Body of pancreas (tissue), 4 donors: ENCODE measurements at regions not wholly inside any gene's neighbourhood (a gene's known extent, or its start where the extent isn't known, plus 50 kb on each side); places are given as distances from the start of the nearest gene placed in this dataset.

Experiments used
- ATAC-seq: fragments of 150-250 bp; one replicate; pipeline ENCODE4 v1.9.1; 2016
- DNase-seq, 4 donors: peaks; one replicate each; pipeline ENCODE4 v3.0.0-alpha.2; 2019
- H3K27ac ChIP-seq, 4 donors: fragments of 200-600 bp; sonication (generic); 1 replicate in 3 of 4; 2 replicates in 1 of 4; pipeline versions ENCODE4 v1.5.1 to v1.6.1; 2016 to 2019; ENCODE audit warnings: mild to moderate bottlenecking in 1 of 4, mixed read lengths in 1 of 4, moderate library complexity in 1 of 4
- H3K27me3 ChIP-seq, 2 donors: fragments of 200-600 bp; sonication (generic); one replicate each; pipeline ENCODE4 v1.6.0; 2016; ENCODE audit warnings: mild to moderate bottlenecking in 1 of 2
- H3K36me3 ChIP-seq, 2 donors: fragments of 200-600 bp; sonication (generic); replicated peaks in 1 of 2; 2 replicates each; pipeline ENCODE4 v1.5.1; 2016; ENCODE audit warnings: low read depth in 2 of 2; ENCODE audit not compliant: insufficient read depth in 1 of 2
- H3K4me1 ChIP-seq: fragments of 200-600 bp; sonication (generic); one replicate; pipeline ENCODE4 v1.6.0; 2016
- H3K4me3 ChIP-seq, 2 donors: fragments of 200-600 bp; sonication (generic); 1 replicate in 1 of 2; 2 replicates in 1 of 2; pipeline ENCODE4 v1.5.1; 2016 to 2019
- H3K9me3 ChIP-seq, 3 donors: fragments of 200-600 bp; sonication (generic); 1 replicate in 2 of 3; 2 replicates in 1 of 3; pipeline ENCODE4 v1.5.1; 2016
- CTCF ChIP-seq, 7 experiments: fragments of 450-650 bp in 4 of 7; fragments of 200-600 bp in 3 of 7; sonication (generic) in 3 of 7; IDR thresholded peaks; one replicate each; pipeline ENCODE4 v1.5.1; 2016 to 2019; ENCODE audit warnings: antibody characterized with exemption in 7 of 7
- POLR2A ChIP-seq, 3 donors: fragments of 450-650 bp; IDR thresholded peaks; one replicate each; pipeline ENCODE4 v1.6.1; 2016; ENCODE audit warnings: antibody characterized with exemption in 3 of 3, mild to moderate bottlenecking in 2 of 3
- WGBS, 2 donors: methylation state at CpG; one replicate each; pipeline ENCODE4 v1.1.5; 2017; 5-methylcytosine and 5-hydroxymethylcytosine counted together
- intact Hi-C: fragments of 100-400 bp; cut with DNase I; formaldehyde crosslinking; loops from one replicate; pipeline ENCODE4 v1.15.1; 2023

GRCh38 chr6:8820313-8820712 is 385.0 kb upstream of the SLC35B3 start:
- no peak for TF ChIP-seq CTCF (IDR thresholded peaks at IDR 0.05)
- no peak for TF ChIP-seq POLR2A (IDR thresholded peaks at IDR 0.05)
- no peaks in the 10 kb centered on the region for H3K4me1 ChIP-seq
- ATAC-seq (no peak), DNase-seq (no peak)
- no peaks in the 10 kb centered on the region for H3K36me3 ChIP-seq
- intact Hi-C loops, result no loop called here
- H3K27me3 ChIP-seq, result no peaks in the 10 kb centered on the region
- H3K4me3 ChIP-seq, result no peak overlapping the region
- no peak overlapping the region for H3K27ac ChIP-seq
- no peaks in the 10 kb centered on the region for H3K9me3 ChIP-seq

GRCh38 chr6:8819446-8819845 is 384.1 kb upstream of the SLC35B3 start:
- Histone ChIP-seq H3K36me3 (no peaks in the 10 kb centered on the region), H3K4me1 (no peaks in the 10 kb centered on the region), H3K27me3 (no peaks in the 10 kb centered on the region), H3K9me3 (no peaks in the 10 kb centered on the region), H3K27ac (no peak overlapping the region), H3K4me3 (no peak overlapping the region)
- no peak for DNase-seq
- intact Hi-C loops, result no loop called here
- ATAC-seq, result no peak
- 32 to 35% methylated on average over 5 of the region's 5 CpGs for WGBS, 2 donors
- TF ChIP-seq POLR2A (IDR thresholded peaks at IDR 0.05), result no peak
- no peak for TF ChIP-seq CTCF (IDR thresholded peaks at IDR 0.05)

GRCh38 chr6:8814440-8815000 is 379.2 kb upstream of the SLC35B3 start:
- Histone ChIP-seq H3K27ac (no peak overlapping the region), H3K4me3 (no peak overlapping the region), H3K27me3 (no peaks in the 10 kb centered on the region), H3K4me1 (no peaks in the 10 kb centered on the region), H3K9me3 (no peaks in the 10 kb centered on the region), H3K36me3 (no peaks in the 10 kb centered on the region)
- ATAC-seq, result no peak
- 2 to 21% methylated on average over 1 of the region's 1 CpG for WGBS, 2 donors
- intact Hi-C loops, result no loop called here
- TF ChIP-seq POLR2A (IDR thresholded peaks at IDR 0.05) (no peak), CTCF (IDR thresholded peaks at IDR 0.05) (no peak)
- DNase-seq, result no peak

GRCh38 chr6:8810325-8810724 is 375.0 kb upstream of the SLC35B3 start:
- intact Hi-C loops, result no loop called here
- WGBS, 2 donors, result 54 to 66% methylated on average over 4 of the region's 4 CpGs
- no peak for ATAC-seq

More at GRCh38 chr6:8810325-8810724, 375.0 kb upstream of the SLC35B3 start:
- TF ChIP-seq POLR2A (IDR thresholded peaks at IDR 0.05) (no peak), CTCF (IDR thresholded peaks at IDR 0.05) (no peak)
- Histone ChIP-seq H3K4me1 (no peaks in the 10 kb centered on the region), H3K36me3 (no peaks in the 10 kb centered on the region), H3K9me3 (no peaks in the 10 kb centered on the region), H3K4me3 (no peak overlapping the region), H3K27ac (no peak overlapping the region), H3K27me3 (no peaks in the 10 kb centered on the region)
- DNase-seq, result no peak
